Limb (tissue), 2 donors: ENCODE measurements at regions not wholly inside any gene's neighbourhood (a gene's known extent, or its start where the extent isn't known, plus 50 kb on each side); places are given as distances from the start of the nearest gene placed in this dataset.
"Not testable (repeated sequence)": the region's sequence is repeated elsewhere in the genome, so short reads cannot be mapped to it uniquely, and the experiment has no call there.

Experiments used
- DNase-seq, 2 donors: peaks; one replicate each; pipeline ENCODE4 v3.0.0-alpha.2; 2016; ENCODE audit errors: extremely low spot score in 2 of 2

DNA sequence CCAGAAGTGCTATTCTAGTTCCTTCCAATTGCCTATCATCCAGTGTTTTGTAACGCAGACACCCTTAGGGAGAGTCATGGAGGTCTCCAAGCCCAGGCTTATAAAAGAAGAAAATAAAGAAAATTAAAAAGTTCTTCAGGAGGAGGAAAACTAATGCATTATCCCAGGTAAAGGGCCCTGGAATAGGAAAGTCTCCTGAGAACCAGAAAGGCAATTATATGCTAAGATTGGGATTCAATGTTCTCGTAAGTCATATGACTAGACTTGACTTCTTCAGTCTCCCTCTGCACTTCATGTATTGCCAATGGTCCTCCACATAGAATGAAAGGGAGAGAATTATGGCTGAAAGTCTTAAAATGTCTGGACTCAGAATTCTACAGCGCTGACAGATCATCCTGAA lies 154.4 kb upstream of the STK32A start:
- DNase-seq = no peak

DNA sequence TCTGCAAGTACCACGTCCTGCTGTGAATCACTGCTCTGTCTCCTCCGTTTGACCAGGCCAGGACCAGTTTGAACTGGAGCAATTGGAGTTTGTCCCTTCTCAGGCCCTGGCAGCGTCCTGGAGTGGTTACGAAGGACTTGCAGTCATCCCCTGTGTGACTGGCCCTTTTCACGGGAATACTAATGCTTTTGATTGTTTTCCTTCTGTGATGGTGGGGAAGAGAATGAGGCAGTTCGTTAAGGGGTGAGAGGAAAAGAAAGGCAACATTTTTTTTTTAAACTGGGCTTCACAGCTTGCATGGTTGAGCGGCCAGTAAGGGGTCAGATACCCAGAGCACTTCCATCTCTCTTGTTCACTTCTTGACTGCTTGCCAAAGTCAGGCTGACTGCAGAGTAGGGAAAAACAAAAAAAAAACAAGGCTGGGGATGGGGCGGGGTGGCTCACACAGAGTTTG lies 153.5 kb upstream of the STK32A start:
- DNase-seq = no peak

GRCh38 chr5:147084702-147085101 lies 150.1 kb upstream of the STK32A start:
- no peak for DNase-seq

DNA sequence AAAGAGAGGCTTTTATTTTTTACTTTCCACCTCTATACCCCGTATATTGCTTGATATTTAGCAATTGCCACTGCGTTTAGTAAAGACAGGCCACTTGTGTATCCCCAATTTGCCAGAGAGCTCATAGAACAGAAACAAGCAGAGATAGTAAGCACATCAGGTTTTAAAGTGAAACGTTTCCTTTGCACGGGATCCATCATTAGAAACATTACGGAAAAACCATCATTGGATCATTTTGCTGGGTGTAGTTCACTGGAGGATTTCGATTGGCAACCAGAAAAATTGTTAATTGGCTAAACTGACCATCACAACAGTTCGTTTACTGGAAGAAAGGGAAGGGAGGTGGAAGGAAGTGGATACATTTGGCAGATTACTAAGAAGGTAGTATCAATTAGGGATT lies 149.4 kb upstream of the STK32A start:
- DNase-seq = no peak

DNA sequence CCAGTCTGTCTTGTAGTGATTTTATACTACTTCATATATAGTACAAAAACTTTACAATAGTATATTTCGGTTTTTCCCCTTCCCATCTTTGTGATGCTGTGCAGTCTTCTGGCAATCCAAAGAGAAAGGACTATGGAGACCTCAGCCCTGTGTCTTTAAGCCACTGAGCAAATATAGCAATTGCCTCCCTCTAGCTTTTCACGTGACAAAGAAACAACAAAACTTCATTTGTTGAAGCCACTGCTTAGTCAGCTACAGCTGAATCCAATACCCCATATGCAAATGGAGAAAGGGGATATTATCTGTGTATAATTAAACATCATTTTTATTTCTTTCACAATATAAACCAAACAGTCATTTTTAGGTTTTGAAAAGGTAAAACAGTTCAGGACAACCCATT lies 142.8 kb upstream of the STK32A start:
- DNase-seq = no peak

- no peak for DNase-seq
These were observed 141.7 kb upstream of the STK32A start for GRCh38 chr5:147093138-147093537.

DNA sequence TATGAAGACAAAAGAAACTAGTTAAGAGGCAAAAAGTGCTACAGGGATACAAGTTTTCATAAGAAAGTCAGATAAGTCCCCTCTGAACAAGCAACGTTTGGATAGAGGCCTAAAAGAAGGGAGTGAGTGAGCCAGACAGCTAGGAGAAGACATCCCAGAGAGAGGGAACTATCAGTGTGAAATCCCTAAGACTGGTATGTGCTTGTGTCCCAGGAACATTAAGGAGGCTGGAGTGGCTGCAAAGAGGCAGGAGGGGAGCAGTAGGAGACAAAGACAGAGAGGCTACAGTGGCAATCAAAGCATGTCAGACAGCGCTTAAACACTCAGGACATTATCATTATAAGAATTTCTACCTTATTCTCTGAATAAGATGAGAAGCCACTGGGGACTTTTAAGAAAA lies 139.1 kb upstream of the STK32A start:
- no peak for DNase-seq

- peak; percentile 20 to 34 for DNase-seq
These were observed 136.5 kb upstream of the STK32A start for GRCh38 chr5:147098233-147098790.

GRCh38 chr5:147101659-147102369 lies 133.0 kb upstream of the STK32A start:
- no peak for DNase-seq

DNA sequence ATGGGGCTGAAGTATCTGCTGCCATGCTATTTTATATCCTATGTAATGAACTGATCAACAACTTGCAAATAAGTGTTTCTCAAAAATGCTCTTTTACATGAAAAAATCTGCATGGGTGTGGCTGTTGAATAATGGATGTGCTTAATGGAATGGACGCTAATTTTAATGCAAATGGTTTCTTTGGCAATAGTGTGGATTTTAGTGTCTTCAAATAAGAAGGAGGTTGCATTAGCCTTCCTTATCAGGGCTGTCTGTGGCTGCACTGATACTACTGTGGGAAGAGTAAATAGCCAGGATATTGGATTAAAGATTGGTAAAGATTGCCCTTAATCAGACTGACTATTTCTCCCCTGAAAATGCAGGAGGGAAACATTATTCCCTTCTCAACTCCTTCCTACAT lies 121.9 kb upstream of the STK32A start:
- DNase-seq = no peak

GRCh38 chr5:147113967-147114366 lies 120.9 kb upstream of the STK32A start:
- no peak for DNase-seq

DNA sequence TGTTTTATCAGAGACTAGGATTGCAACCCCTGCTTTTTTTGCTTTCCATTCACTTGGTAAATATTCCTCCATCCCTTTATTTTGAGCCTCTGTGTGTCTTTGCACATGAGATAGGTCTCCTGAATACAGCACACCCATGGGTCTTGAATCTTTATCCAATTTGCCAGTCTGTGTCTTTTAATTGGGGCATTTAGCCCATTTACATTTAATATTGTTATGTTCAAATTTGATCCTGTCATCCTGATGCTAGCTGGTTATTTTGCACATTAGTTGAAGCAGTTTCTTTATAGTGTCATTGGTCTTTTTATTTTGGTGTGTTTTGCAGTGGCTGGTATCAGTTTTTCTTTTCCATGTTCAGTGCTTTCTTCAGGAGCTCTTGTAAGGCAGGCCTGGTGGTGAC lies 95.1 kb upstream of the STK32A start:
- DNase-seq = not testable (repeated sequence)

- no peak for DNase-seq
These were observed 94.3 kb upstream of the STK32A start for GRCh38 chr5:147140558-147140957.

- not testable (repeated sequence) for DNase-seq
These were observed 93.2 kb upstream of the STK32A start for GRCh38 chr5:147141580-147141979.

DNA sequence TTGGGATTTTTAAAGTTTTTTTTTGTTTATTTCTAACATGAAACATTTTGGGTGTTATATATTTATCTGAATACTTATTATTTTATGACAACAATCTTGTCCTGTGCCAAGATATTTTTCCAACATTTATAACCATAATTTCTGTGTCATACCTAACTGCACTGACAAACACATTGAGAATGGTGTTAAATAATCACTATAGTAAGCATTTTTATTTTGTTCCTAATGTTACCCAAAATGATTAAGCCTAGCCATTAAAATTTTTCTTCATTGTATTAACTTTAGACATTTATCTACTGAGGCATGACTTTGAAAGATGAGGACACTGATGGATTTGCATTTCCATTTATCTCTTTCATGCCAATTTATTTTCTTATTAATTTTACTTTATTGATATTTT lies 91.6 kb upstream of the STK32A start:
- DNase-seq = no peak

DNA sequence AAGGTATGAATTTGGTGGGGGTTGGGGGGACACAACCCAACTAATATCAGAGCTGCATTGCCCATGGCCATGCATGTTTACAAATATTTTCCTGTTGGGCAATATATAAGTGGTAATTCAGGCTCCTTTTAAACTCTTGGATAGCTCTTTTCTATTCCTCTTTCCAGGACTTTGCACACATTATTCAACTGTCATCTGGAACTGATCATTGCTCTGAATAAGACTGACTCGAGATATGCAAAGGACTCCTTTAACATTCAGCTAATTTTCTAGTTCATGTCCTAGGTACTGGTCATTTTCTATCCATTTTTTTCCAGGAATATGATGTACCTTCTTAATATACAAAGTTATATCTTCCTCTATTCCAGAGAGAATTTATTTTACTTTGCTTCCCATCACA lies 89.5 kb upstream of the STK32A start:
- DNase-seq = no peak

GRCh38 chr5:147148715-147149114 lies 86.1 kb upstream of the STK32A start:
- DNase-seq = no peak

GRCh38 chr5:147152086-147152485 lies 82.7 kb upstream of the STK32A start:
- DNase-seq = no peak

- no peak for DNase-seq
These were observed 80.0 kb upstream of the STK32A start for GRCh38 chr5:147154809-147155208.

- no peak for DNase-seq
These were observed 78.8 kb upstream of the STK32A start for GRCh38 chr5:147156012-147156411.

GRCh38 chr5:147160902-147161700 lies 73.7 kb upstream of the STK32A start:
- peak in 1 of 2 donors; percentile 50 for DNase-seq

DNA sequence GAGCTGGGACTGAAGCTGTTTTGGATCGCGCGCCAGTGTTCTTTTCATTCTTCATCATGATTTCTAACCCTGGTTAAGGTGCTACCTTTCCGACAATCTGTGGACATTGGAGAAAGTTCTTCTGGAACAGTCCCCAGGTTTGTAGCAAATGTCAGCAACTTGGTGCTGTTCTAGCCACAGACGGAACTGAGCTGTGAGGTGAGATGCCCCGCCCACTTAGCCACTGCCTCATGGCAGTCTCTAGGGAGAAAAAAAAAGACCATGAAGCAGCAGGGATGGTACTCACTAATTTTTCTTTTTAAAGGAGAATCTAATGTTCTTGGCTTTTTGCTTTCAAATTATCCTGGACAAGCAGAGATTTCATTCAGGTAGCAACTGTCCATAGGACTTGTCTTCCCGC lies 72.1 kb upstream of the STK32A start:
- no peak for DNase-seq

- DNase-seq = no peak
These were observed 67.3 kb upstream of the STK32A start for GRCh38 chr5:147167529-147167928.
